VCaP (cell line): ENCODE measurements at regions not wholly inside any gene's neighbourhood (a gene's known extent, or its start where the extent isn't known, plus 50 kb on each side); places are given as distances from the start of the nearest gene placed in this dataset.

ENCODE experiments used
- H3K27ac ChIP-seq: fragments of 450-650 bp; 2 replicates; pipeline ENCODE4 v1.5.1; 2017
- TF ChIP-seq, protein P1 (sequence below): fragments of 450-650 bp; conservative IDR thresholded peaks from 2 replicates; pipeline ENCODE4 v1.5.1; 2017; ENCODE audit warnings: mild to moderate bottlenecking, moderate library complexity

DNA sequence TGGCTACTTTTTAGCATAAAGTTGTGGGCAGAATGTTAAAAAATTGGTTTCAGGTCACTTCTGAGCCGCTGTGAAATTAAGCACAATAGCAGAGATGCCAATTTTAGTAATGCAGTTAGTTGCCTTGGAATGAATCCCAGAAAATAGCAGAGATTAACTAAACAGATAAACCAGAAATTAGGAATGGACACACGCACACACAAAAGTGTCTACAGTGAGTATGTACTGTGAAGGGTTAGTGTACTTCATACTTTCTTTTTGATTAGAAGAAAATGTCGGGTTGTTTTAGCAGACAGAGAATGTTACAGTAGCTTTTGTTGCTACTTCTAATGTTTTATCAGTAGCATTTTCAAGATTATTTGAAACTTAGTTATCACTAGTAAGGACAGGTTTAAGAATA is 106.7 kb downstream of the LEPR start:
- peak overlapping the region; percentile 60 for H3K27ac ChIP-seq
- TF ChIP-seq, protein P1, sequence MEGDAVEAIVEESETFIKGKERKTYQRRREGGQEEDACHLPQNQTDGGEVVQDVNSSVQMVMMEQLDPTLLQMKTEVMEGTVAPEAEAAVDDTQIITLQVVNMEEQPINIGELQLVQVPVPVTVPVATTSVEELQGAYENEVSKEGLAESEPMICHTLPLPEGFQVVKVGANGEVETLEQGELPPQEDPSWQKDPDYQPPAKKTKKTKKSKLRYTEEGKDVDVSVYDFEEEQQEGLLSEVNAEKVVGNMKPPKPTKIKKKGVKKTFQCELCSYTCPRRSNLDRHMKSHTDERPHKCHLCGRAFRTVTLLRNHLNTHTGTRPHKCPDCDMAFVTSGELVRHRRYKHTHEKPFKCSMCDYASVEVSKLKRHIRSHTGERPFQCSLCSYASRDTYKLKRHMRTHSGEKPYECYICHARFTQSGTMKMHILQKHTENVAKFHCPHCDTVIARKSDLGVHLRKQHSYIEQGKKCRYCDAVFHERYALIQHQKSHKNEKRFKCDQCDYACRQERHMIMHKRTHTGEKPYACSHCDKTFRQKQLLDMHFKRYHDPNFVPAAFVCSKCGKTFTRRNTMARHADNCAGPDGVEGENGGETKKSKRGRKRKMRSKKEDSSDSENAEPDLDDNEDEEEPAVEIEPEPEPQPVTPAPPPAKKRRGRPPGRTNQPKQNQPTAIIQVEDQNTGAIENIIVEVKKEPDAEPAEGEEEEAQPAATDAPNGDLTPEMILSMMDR, result no peak

GRCh38 chr1:65527707-65528503 is 107.4 kb downstream of the LEPR start:
- TF ChIP-seq, protein P1, result peak; percentile 28; the same call in 1 of the 2 replicates
- peak overlapping the region; percentile 60 for H3K27ac ChIP-seq

DNA sequence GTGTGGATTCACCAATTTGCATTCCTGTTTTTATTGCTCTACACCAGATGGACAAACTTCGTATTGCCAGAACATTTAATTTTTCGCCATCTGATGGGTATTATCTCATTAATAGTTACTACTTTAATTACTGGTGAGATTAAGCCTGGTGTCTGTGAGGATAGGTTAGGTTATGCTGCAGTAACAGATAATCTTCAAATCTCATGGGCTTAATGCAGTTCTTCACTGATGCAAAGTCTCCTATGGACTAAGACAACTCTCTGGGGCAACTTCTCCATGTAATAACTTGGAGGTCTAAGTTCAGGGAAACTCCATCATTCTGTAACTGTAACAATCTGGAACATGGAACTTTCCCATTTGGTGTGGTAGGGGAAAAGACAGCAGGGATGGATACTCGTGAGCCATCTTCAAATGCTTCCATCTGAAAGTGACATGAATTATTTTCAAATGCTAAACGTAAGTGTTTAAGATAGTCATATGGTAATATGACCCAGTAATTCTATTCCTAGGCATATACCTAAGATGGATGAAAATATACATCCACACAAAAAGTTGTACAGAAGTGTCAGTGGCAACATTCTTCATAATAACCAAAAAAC is 111.6 kb downstream of the LEPR start:
- H3K27ac ChIP-seq, result no peak overlapping the region
- TF ChIP-seq, protein P1, result no peak

- TF ChIP-seq, protein P1, result no peak
- H3K27ac ChIP-seq, result no peak overlapping the region
Observed at GRCh38 chr1:65535981-65536380, 115.5 kb downstream of the LEPR start.

DNA sequence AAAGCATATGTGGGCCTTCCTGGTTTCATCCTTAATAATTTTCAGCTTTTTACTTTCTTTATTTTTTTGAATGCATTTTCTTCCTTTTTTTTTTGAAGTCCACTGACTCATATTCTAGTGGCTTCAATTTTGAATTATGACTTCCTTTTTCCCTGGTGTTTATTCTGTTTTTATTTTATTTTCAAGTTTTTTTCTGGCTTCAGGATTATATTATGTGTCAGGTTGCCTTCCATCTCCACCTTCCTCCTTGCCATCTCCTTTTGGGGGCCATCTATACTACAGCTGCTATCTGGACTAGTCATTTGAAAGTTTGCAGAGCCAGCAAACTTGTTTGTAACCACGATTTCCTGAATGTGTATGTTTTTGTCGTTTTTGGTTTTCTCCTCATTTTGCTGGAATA is 117.6 kb downstream of the LEPR start:
- TF ChIP-seq, protein P1, result no peak
- no peak overlapping the region for H3K27ac ChIP-seq

DNA sequence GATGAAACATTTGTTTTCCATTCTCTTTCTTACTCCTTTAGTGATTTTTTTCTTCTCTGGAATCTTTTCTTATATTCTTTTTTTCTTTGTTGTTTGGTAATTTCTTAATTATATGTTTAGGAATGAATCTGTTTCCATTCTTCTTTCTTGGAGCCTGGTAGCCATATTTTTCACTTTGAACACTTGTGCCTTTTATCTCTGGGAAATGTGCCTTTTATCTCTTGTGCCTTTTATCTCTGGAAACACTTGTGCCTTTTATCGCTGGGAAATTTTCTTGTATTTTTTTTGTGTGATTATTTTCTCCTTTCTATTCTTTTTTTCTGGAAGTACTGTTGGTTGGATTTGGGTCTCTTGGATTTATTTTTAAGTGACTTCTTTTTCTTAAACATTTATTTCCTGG is 118.2 kb downstream of the LEPR start:
- TF ChIP-seq, protein P1, result no peak
- H3K27ac ChIP-seq, result no peak overlapping the region

DNA sequence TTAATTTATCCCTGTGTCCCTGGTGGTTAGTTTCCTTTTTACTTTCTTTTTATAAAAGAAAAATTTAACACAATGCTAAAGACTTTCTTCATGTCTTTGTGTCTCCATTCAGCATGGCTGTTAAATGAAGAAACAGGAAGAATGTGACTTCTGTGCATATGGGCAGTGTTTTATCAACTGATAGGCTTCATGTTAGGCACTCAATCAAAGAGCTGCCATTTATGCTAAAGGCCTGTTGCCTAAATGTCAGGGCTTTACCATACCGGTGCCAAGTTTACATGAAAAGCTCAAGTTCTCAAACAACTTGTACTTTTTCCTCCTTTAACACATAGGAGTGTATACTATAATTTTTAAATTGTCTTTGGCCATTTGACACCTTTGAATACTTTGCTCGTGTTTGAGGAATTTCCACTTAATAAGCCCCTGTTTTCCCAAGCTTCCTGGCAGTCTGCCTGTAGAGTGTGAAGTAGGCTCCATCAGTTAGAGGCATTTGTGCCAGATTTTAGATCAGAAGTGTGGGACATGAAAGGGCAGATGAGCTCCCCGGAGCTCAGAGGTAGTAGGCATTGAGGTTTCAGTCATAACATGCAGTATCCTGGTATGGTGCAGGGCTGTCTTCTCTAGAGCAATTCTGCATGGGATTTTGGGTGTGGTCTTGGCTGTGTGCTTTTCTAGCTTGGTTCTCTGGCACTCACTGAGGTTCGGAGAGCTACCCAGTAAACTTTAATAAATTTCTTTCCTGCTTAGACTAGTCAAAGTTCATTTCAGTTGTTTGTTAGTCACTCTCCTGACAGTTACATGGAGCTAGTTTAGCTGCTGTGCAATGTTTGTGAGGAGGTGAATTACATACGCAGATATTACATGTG is 119.0 kb downstream of the LEPR start:
- no peak overlapping the region for H3K27ac ChIP-seq
- TF ChIP-seq, protein P1, result no peak
